ENCODE measurements at regions not wholly inside any gene's neighbourhood (a gene's known extent, or its start where the extent isn't known, plus 50 kb on each side); places are given as distances from the start of the nearest gene placed in this dataset.

GRCh38 chr14:106843386-106843785 lies 1317.0 kb downstream of the TMEM121 start:
- TF ChIP-seq CTCF (IDR thresholded peaks at IDR 0.05; ENCODE audit: extremely low read depth, missing control alignments) = no peak
- DNase-seq (ENCODE audit: low spot score) = no peak

- TF ChIP-seq CTCF (IDR thresholded peaks at IDR 0.05; ENCODE audit: extremely low read depth, missing control alignments) = no peak
Observed at GRCh38 chr14:106843951-106844483, 1317.6 kb downstream of the TMEM121 start.

GRCh38 chr14:106844608-106845285 lies 1318.4 kb downstream of the TMEM121 start:
- TF ChIP-seq CTCF (IDR thresholded peaks at IDR 0.05; ENCODE audit: extremely low read depth, missing control alignments) = no peak
- peak; percentile 63 for DNase-seq (ENCODE audit: low spot score)

More at GRCh38 chr14:106843951-106844483, 1317.6 kb downstream of the TMEM121 start:
- no peak for DNase-seq (ENCODE audit: low spot score)

- peak; percentile 47 for DNase-seq (ENCODE audit: low spot score)
Observed at GRCh38 chr14:106845286-106846087, 1319.1 kb downstream of the TMEM121 start.

GRCh38 chr14:106846218-106846617 lies 1319.8 kb downstream of the TMEM121 start:
- no peak for DNase-seq (ENCODE audit: low spot score)
- TF ChIP-seq CTCF (IDR thresholded peaks at IDR 0.05; ENCODE audit: extremely low read depth, missing control alignments) = no peak

More at GRCh38 chr14:106845286-106846087, 1319.1 kb downstream of the TMEM121 start:
- TF ChIP-seq CTCF (IDR thresholded peaks at IDR 0.05; ENCODE audit: extremely low read depth, missing control alignments) = no peak

- peak; percentile 30 for DNase-seq (ENCODE audit: low spot score)
- TF ChIP-seq CTCF (IDR thresholded peaks at IDR 0.05; ENCODE audit: extremely low read depth, missing control alignments) = peak; percentile 31
Observed at GRCh38 chr14:106848330-106849121, 1322.1 kb downstream of the TMEM121 start.

Data from GM20000 (cell line).